ENCODE measurements at regions not wholly inside any gene's neighbourhood (a gene's known extent, or its start where the extent isn't known, plus 50 kb on each side); places are given as distances from the start of the nearest gene placed in this dataset.

GRCh38 chr14:84850595-84850994 lies 679.3 kb upstream of the FLRT2 start:
- no peak for TF ChIP-seq CTCF (conservative IDR thresholded peaks at IDR 0.05; ENCODE audit: low read length)
- TF ChIP-seq EZH2phosphoT487 (IDR thresholded peaks at IDR 0.05; ENCODE audit: borderline replicate concordance, low read depth, low read length) = no peak

Data from OCI-LY7 (cell line).